Left forelimb (tissue), 1 donor: ENCODE measurements at regions not wholly inside any gene's neighbourhood (a gene's known extent, or its start where the extent isn't known, plus 50 kb on each side); places are given as distances from the start of the nearest gene placed in this dataset.

Source experiments
- DNase-seq: peaks from one replicate; pipeline ENCODE4 v3.0.0-alpha.2; 2018; ENCODE audit warnings: low spot score

DNA sequence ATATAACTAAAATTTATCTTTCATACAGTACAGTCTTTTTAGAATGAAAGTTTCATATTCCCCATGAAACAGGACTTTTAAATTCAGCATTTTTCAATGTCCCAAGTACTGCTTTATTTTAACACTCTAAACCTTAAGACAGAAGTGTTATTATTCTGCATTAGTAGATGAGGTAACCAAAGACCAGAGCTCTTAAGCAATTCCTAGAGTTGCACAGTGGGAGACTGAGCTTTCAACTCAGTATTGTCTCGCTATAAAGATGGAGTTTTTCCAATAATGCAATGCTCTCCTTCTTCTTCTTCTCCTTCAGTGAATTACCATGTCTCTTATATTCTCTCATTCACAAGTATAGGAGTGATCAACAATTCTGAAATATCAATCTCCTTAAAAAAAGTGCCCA lies 479.7 kb downstream of the CETN3 start:
- no peak for DNase-seq

GRCh38 chr5:89929173-89929572 lies 480.4 kb downstream of the CETN3 start:
- DNase-seq, result no peak

DNA sequence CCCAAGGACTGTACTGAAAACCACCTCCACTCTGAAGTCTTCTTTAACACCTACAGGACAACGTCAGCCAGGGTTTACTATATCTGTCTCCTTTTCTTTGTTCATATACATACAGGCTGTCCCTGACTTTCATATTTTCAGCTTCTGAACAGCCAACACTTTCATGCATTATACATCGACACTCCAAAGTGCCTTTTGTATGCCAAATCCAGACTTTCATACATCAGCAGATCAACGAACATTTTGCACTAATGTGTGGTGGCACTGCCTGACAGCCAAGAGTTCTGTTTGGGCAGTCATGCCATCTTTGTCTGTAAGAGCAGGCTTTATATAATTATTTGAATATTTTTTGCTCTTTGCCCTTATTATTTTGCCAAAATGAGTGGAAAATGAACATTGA lies 487.4 kb downstream of the CETN3 start:
- no peak for DNase-seq

DNA sequence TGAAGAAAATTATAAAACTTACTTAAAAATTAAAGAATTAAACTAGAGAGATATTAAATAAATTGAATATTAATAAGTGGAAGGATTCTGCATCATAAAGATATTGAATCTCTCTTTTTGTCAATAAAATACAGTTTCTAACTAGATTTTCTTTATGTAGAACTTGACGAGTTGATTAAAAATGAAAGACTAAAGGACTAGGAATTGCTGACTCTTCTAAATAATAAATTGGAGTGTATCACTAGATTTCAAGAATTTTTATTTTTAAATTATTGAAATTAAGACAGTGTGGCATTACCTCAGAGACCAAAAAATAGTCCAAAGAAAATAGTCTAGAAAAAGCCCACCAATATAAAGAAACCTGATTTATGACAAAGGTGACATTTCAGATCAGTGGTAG lies 492.4 kb downstream of the CETN3 start:
- no peak for DNase-seq

GRCh38 chr5:89916131-89916530 lies 493.4 kb downstream of the CETN3 start:
- DNase-seq, result no peak

GRCh38 chr5:89908876-89909275 lies 500.7 kb downstream of the CETN3 start:
- DNase-seq, result no peak

DNA sequence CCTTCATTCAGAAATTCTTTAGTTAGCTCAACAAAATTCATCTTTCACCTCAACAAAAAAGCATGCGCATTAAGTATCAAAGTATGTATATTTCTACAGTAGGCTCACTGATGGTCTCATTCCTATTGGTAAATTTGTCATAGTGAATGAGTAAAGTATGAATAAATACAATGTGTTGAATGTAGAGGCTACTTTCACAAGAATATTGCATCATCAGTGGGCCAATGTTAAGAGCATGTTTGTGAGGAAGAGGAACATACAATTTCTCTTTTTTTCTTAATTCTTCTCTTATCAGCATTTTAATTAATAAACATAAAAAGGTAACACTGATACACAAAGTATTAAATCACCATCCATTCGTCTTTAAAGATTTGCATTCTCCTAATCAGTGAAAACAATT lies 505.1 kb downstream of the CETN3 start:
- no peak for DNase-seq

DNA sequence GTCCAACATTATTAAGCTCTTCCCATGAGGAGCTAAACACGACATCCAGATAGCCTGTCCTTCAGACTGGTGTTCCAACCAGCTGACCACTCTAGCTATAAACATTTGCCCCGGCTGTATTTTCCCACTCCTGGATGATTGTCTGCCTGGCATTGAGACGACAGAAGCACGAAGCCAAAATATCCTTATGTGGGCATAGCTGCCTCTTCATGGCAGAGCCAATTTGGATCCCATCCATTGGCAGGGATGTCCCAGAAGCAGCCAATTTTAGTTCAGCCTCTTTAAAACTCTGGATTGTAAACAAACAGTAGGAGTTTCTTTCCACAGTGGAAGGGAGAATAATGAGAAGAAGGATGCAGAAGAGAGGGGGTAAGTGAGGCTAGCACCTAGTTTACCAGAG lies 507.6 kb downstream of the CETN3 start:
- DNase-seq, result no peak

DNA sequence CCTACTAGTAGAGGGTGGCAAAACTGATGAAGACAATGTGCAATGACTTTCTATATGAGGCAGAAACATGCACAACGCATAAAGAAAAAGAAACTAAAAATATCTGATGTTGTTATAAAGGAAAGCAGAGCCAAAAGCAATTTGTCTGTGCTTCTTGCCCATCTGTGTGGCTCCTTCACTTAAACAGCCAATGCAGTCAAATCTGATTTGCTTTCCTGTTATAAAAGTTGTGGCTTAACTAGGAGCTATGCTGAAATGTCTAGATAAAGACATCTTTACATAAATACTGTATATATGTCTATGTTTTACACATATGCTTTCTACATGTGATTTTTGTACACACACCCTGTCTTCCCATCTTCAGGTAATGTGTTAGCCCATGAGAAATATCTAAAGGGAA lies 508.2 kb downstream of the CETN3 start:
- no peak for DNase-seq

GRCh38 chr5:89900346-89900745 lies 509.2 kb downstream of the CETN3 start:
- DNase-seq, result no peak

DNA sequence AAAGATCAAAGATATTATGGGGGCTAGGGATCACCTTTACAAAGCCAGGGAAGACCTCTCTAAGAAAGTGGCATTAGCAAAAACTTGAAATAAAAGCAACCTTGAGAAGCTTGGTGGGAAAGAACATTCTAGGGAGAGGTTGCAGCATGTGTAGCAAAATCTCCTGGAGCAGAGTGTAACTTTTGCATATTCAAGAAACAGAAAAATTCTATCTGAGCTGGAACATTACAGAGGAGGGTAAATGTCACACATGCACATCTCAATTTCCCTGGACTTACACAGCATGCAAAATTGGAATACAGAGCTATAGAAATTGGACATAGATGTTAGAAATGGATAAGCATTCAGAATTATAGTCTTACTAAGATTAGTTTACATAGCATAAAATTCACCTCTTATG lies 510.0 kb downstream of the CETN3 start:
- DNase-seq, result no peak

DNA sequence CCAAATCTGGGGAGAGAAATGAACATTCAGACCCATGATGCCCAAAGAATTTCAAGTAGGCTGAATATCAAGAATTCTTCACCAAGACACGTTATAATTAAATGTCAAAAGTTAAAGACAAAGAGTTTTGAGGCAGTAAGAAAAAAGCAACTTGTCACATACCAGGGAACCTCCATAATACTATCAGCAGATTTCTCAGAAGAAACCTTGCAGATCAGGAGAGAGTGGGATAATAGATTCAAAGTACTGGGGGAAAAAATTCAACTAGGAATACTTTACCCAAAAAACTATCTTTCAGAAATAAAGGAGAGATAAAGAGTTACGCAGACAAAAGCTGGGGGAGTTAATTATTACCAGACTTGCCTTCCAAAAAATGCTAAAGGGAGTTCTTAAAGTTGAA lies 516.0 kb downstream of the CETN3 start:
- no peak for DNase-seq

- DNase-seq, result no peak
Measured at GRCh38 chr5:89885670-89886069, 523.9 kb downstream of the CETN3 start.

DNA sequence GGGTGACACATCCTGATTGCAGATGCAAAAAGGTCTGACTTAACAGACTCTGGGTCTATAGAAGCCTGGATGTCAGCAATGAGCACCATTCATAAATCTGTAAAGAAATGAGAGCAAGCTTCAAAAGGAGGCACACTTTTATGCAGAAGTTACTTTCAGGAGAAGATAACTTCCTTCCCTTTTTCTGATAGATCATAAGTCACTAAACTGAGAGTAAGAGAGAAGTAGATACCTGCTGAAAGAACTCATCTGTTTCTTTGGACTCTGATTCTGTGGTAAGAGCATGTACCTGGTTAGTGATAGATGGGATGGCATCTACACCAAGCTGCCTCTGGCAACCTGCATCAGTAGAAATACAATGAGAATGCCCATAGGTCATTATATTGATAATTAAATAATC lies 525.6 kb downstream of the CETN3 start:
- no peak for DNase-seq

DNA sequence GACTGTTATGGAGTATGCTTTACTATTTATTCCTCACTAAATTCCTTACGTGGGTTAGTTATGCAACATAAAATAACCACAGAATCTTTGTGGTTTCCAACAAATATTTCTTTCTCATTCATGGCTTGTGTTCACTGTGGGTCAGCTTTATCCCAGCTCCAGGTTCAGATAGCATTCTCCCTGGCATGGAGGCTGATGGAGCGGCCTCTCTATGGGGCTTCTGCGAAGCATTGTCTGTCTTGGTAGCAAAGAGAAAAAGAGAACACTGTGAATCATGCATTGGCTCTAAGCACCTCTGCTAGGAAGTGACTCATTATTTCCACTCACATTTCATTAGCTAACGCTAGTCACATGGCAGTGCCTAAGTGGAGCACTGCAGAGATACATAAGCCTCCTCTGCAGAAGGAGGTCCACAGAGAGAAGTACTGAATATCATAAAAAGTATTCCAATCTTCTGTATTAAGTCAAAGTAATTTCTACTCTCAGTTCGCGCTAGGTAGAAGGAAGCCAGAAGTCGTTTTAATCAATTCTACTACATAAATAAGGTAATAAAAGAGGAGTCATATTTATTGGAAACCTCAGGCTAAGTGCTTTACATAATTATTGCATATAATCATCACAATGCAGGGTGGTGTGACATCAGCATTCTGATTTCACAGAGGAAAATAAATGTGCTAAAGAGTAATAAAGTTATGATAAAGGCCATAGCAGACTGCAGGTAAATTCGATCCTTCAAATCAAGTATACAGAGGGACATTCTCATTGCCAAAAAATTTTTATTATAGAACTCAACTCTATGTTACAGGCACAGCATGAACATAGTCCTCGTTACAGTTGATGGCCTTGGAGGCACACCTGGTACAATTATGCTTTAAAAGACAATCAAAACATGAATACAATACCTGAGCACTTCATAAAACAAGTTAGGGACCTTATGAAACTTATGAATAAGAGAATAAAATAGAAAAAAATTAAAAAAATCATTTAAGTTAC lies 531.1 kb downstream of the CETN3 start:
- DNase-seq, result no peak

DNA sequence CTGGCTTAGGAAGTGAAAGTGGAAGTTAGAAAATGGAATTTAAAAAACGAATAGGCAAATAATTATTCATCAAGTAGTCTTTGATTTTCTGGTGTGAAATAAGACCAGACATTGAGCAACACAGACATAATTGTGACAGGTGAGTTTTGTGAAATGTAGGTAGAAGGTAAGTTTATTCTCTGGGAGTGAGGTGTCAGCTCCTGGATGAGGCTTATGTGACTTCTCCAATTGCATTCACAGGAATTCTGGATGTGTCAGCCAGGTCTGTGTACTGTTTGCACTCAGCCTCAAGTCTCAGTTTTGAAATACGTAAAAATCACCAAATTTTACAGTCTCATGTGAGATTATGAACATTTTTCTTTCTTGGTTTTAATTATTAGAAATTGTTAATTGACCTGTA lies 537.6 kb downstream of the CETN3 start:
- DNase-seq, result no peak

GRCh38 chr5:89869346-89869745 lies 540.2 kb downstream of the CETN3 start:
- DNase-seq, result no peak

- DNase-seq, result no peak
Measured at GRCh38 chr5:89866410-89866809, 543.1 kb downstream of the CETN3 start.

DNA sequence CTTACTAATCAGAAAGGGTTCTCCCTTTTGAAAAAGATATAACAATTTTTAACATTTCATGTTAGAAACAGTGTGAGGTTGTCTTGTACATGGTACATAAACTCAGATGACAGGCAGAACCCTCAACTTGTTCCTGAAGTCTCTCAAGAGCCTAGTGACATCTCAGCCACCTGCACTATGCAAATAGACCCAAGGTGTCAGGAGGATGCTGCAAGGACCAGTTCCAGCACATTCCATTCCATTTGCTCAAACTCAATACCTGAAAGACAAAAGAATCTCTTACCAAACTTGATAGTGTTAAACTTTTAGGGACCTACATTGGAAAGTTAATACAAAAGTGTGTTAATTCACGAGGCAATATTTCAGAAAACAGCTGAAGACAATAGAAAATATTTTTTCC lies 544.6 kb downstream of the CETN3 start:
- no peak for DNase-seq

GRCh38 chr5:89857790-89858189 lies 551.8 kb downstream of the CETN3 start:
- no peak for DNase-seq

DNA sequence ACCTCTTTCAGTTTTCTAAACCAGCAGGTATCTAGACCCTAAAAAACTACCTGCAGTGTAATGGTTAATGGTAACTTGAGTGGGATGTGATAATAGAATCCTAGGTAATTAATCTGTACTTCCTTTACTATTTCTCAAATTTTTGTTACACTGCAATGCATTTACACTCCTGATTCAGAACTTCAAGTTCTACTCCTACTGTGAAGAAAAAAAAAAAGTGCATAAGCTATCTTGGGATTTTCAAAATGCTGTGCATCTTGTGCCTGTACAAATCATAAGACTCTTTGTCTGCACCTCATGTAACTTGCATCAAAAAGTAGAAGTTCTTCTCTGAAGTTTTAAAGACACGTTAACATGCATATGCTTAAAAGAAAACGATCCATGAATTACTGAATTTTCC lies 554.1 kb downstream of the CETN3 start:
- no peak for DNase-seq

DNA sequence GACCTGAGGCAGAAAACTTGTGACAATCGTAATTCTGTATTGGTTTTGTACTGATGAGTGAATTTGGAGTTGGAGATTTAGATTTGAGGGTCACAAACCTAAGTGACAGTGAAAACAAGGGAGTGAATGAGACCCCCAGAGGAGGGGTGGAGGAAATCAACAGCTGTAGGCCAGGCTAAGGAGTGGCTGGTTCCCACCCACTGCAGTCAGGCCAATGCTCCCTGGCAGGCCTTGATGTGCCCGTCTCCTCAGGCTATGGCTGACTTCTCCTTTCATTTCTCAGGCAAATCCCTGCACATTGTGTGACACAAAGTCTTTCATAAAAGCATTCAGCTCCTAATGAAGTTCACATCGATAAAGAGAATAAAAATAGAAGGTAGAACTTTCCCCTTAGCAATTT lies 557.6 kb downstream of the CETN3 start:
- no peak for DNase-seq

DNA sequence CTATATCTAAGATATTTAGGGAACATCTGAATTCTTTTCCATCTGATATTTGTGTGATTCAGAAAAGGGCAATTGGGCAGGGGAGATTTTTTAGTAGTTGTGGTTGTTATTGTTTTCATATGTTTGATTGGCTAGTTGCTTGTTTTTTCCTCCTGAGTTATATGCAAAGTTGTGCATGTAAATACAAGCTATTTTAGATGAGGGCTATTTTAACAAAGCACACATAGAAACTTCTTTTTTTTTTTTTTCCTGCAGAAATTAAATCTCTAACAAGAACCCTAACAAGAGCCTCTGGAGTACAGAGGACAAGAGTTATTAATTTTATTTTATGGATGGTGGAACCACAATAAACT lies 559.1 kb downstream of the CETN3 start:
- no peak for DNase-seq

- DNase-seq, result no peak
Measured at GRCh38 chr5:89849830-89850512, 559.6 kb downstream of the CETN3 start.
